HG03025 (cell line): ENCODE measurements at regions not wholly inside any gene's neighbourhood (a gene's known extent, or its start where the extent isn't known, plus 50 kb on each side); places are given as distances from the start of the nearest gene placed in this dataset.

Experiments
- ATAC-seq: cut with Tn5 transposase; IDR thresholded peaks from one replicate; pipeline ENCODE4 v1.9.1; 2021; ENCODE audit warnings: mild to moderate bottlenecking, moderate library complexity; ENCODE audit not compliant: unreplicated experiment, low FRiP score

DNA sequence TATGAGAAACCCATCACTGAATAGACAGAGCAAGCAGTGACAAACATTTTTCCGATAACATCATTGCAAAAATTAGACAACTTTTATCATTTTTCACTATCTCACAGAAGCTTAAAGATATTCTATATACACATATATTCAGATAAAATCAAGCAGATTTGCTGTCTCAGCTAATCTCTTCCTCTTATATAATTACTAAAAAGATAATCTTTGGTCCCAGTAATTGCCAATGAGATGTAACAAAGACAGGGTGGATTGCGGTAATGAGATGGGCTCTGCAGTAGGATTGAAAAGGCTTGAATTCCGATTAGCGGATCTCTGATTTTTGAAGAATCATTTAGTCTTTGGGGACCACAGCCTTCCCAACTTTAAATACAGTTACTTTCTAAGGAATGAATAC, 63.5 kb downstream of the SYT4 start:
- no peak for ATAC-seq

DNA sequence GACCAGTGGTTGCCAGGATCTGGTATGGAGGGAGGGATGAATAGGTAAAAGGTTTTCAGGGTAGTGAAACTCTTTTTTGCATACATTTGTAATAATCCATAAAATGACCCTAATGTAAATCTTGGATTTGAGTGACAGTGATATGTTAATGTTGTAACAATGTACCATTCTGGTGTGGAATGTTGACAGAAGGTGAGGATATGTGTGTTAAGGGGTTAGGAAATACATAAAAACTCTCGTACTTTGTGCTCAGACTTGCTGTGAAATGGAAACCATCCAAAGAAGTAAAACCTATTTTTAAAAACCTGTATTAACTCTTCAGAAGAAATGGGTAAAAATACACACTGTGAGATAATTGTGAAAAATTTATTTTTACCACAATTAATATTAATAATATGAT, 66.2 kb downstream of the SYT4 start:
- no peak for ATAC-seq

DNA sequence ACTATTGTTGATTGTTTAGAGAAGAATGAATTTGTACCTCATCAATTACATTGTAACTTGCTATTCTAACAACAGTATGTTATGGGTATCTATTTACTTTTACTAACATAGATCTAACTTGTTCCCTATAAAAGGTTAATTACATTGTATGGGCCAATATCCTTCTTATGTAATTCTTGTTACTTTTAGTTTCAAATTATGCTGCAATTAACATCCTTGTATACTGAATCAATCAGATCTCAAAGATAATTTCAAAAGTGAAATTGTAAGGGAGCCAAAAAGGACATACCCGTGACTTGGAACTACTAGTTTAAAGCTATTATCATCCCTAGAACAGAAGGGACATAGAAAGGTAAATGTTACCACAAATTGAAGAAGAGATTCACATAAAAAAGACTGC, 79.9 kb upstream of the RIT2 start:
- ATAC-seq, result no peak

DNA sequence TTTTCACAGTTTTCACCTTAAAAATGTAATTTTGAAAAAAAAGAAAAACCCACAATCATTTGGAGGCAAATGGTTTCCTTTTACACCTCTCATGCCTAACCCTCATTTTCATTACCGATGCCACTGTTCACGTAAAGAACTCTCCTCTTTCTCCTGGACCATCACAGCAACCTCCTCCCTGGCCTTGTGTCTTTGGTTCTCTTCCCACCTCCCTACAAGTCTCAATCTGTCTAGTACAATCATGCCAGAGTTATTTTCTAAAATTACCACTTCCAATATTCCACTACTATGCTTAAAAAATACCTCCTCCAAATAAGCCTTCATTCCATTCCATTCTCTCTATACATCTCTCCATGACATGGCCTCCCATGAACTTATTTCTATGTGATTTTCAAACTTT, 77.9 kb upstream of the RIT2 start:
- ATAC-seq, result no peak

DNA sequence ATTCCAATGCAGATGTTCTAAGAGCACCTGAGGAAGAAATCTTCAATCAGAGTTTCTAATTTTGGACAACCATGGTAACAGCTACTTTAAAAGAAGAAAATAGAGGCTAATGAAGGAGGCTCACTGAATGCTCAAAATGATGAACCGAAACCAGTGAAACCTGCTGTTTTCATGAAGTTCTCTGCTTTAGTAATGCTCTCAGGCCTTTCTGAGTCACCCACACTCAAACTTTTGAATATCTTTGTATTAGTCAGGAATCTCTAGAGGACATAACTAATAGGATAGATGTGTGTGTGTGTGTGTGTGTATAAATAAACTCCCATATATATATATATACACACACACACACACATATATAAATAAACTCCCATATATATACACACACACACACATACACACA, 76.9 kb upstream of the RIT2 start:
- peak; percentile 83 for ATAC-seq

DNA sequence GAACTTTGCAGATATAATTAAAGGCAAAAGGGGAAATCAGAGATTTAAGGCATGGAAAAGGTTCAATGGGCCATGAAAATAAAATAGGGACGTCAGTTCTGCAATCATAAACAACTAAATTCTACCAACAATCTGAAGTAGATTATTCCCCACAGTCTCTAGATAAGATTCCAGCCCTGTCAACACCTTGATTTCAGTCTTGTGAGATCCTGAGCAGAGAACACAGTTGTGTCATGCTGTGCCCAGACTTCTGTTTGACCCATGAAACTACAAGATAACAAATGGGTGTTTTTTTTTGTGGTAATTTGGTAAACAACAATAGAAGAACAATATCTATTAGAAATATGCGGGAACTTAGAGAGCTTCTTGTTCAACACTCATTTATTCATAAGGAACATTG, 66.2 kb upstream of the RIT2 start:
- ATAC-seq, result no peak

DNA sequence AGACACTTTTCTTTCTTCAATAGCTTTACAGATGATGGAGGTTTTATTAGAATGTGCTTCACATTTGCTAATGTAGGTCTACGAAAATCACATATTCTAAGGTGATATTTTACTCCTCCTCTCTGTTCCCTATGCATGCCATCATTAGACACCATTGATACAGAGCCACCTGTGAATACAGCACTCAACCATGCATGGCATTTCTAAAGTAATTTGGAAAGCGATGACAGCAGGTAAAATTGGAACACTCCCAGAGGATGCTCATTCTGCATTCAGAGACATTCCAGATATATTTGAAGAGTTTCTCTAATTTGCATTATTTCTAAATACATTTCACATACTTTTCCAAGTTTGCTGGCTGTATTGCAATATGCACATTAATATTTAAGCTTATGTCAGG, 65.3 kb upstream of the RIT2 start:
- no peak for ATAC-seq

DNA sequence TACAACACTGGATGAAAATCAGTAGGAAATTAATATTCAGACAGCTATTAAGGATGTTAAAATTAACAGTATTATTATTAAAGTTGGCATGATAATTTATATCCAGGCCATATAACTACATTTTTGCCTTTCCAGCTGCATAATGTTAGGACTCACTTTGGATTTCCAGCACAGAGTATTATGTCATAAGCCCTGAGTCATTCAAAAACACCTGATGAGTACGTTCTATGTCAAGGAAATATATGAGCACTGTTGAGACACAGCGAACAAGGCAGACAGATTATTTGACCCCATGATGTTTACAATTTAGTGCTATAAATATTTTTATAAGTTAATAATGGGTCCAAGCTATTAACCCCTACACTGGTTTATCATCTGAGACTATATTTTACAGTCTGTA, 59.8 kb upstream of the RIT2 start:
- ATAC-seq, result no peak

DNA sequence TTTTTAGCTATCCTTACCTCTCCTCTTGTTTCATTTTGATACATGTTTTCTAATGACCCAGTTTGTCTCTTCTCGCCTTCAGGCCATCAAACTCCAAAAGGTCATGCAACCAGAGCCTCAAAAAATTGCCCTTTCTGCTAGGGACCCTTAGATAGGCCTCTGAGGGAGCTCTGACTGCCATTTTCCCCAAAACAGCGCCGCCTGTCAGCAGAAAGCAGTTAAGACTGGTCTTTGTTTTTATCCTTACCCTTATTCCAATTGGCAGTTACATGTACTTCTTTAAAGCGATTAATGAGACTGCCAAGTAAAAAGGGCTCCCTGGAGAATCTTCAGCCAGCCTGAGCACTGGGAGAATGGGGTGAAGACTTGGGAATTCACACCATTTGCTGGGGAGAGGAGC, 55.1 kb upstream of the RIT2 start:
- ATAC-seq, result no peak
